Activated naive CD8-positive, alpha-beta T cell treated with anti-CD3 and anti-CD28 coated beads, Interleukin-2, amount 10 ng/mL, durations not matched to agents 7 days and 5 days (primary cell): ENCODE measurements at regions not wholly inside any gene's neighbourhood (a gene's known extent, or its start where the extent isn't known, plus 50 kb on each side); places are given as distances from the start of the nearest gene placed in this dataset.
A peak's percentile ranks its signal among the peaks of the same experiment; 100 is the strongest.

Experiments
- ATAC-seq: fragments of 150-1000 bp; cut with Tn5 transposase; one replicate; pipeline ENCODE4 v1.10.0; 2021; ENCODE audit warnings: low read depth, moderate library complexity
- POLR2A ChIA-PET: fragments of 350-600 bp; sonication (Branson Sonifier 250); formaldehyde crosslinking; loops from one replicate; lab custom pipeline; 2021; ENCODE audit warnings: antibody characterized with exemption; lab: Charles Lee
- DNase-seq: peaks from one replicate; pipeline ENCODE4 v3.0.0; 2021
- H3K27ac Mint-ChIP-seq: one replicate; pipeline ENCODE4 v1.8.0; 2022; ENCODE audit warnings: mild to moderate bottlenecking, mixed read lengths
- H3K27me3 Mint-ChIP-seq: one replicate; pipeline ENCODE4 v1.8.0; 2022; ENCODE audit warnings: mild to moderate bottlenecking, moderate library complexity, mixed read lengths
- H3K36me3 Mint-ChIP-seq: one replicate; pipeline ENCODE4 v1.8.0; 2021; ENCODE audit warnings: mild to moderate bottlenecking, mixed read lengths
- H3K4me1 Mint-ChIP-seq: one replicate; pipeline ENCODE4 v1.8.0; 2021; ENCODE audit warnings: mixed read lengths
- H3K4me3 Mint-ChIP-seq: one replicate; pipeline ENCODE4 v1.8.0; 2022; ENCODE audit warnings: mild to moderate bottlenecking, moderate library complexity, mixed read lengths
- H3K9me3 Mint-ChIP-seq: one replicate; pipeline ENCODE4 v1.8.0; 2021; ENCODE audit warnings: mixed read lengths

GRCh38 chr6:158870649-158870957, 51.4 kb upstream of the EZR start:
- Mint-ChIP-seq H3K27me3 (no peaks in the 10 kb centered on the region), H3K4me3 (peak overlapping the region; percentile 90), H3K4me1 (peaks cover 24% of the 10 kb centered on the region), H3K36me3 (peaks cover 1% of the 10 kb centered on the region), H3K9me3 (no peaks in the 10 kb centered on the region), H3K27ac (peak overlapping the region; percentile 98)
- no peak for DNase-seq
- POLR2A ChIA-PET: interaction anchor here (0.6 to 4.0 kb wide), 11 partner anchors 16 to 468 kb away, joined by 3 to 61 read pairs (median 7); partner anchors contain the start of gene EZR
- no peak for ATAC-seq

GRCh38 chr6:158869826-158870648, 50.9 kb upstream of the EZR start:
- DNase-seq (no peak), ATAC-seq (peak; percentile 92)
- Mint-ChIP-seq H3K36me3 (peaks cover 1% of the 10 kb centered on the region), H3K27ac (peak overlapping the region; percentile 98), H3K9me3 (no peaks in the 10 kb centered on the region), H3K4me3 (peak overlapping the region; percentile 90), H3K4me1 (peaks cover 24% of the 10 kb centered on the region), H3K27me3 (no peaks in the 10 kb centered on the region)
- POLR2A ChIA-PET: interaction anchor here (0.6 to 4.0 kb wide), 38 partner anchors 9 to 468 kb away, joined by 3 to 61 read pairs (median 5); partner anchors contain the start of genes EZR and RSPH3

DNA sequence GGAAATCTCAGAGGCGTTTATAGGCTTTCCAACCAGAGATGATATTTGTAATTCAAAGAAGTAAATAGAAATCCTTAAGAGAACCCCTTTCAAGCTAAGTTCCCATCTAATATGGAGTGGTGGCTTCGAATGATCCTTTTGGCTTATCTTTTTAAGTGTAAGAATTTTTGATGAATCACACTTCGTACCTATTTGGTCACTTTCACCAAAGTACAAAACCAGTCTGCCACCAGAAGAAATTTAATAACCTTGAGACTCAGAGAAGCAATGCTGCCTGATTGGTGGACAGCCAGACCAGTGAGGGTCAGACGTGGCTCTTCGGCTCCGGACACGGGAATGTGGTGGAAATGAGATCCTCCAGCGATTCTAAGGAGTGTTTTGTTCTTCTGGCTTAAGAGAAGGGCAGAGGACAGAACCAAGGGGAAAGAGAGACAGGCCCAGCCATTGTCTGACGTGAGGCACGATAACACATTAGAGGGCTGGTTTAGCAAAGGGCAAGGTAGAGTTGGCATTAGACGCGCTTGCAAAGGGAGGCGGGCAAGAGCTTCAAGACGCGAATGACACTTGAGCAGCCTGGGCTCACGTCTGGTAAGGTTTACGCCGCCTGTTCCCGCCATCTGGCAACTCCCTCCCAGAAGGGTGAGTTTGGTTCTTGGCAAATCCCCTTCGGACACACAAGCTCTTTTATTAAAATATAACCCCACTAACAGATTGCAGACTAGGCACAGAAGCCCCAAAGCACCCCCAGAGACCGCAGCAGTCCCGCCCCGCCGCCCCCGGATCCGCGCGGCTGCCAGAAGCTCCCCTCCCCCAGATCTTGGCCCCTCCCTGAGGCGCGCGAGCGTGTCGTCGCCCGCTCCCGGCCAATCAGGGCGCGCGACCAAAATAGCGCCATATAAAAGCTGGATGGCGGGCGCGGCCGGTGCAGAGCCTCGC, 50.0 kb upstream of the EZR start:
- peaks cover 1% of the 10 kb centered on the region for H3K36me3 Mint-ChIP-seq
- peak overlapping the region; percentile 90 for H3K4me3 Mint-ChIP-seq
- ATAC-seq (peak; percentile 87), DNase-seq (peak; percentile 96)
- no peaks in the 10 kb centered on the region for H3K9me3 Mint-ChIP-seq
- no peaks in the 10 kb centered on the region for H3K27me3 Mint-ChIP-seq
- peaks cover 24% of the 10 kb centered on the region for H3K4me1 Mint-ChIP-seq
- POLR2A ChIA-PET: interaction anchor here (0.7 to 4.0 kb wide), 37 partner anchors 10 to 302 kb away, joined by 3 to 61 read pairs (median 5); partner anchors contain the start of genes EZR and RSPH3
- peak overlapping the region; percentile 98 for H3K27ac Mint-ChIP-seq
